Erythroblast (primary cell): ENCODE measurements at regions not wholly inside any gene's neighbourhood (a gene's known extent, or its start where the extent isn't known, plus 50 kb on each side); places are given as distances from the start of the nearest gene placed in this dataset.

Source experiments
- GATA1 ChIP-seq: IDR thresholded peaks from 2 replicates; pipeline ENCODE4 v1.6.1; 2011; ENCODE audit warnings: low read depth, mild to moderate bottlenecking, control low read depth, low read length, moderate library complexity
- POLR2A ChIP-seq: IDR thresholded peaks from 2 replicates; pipeline ENCODE4 v1.6.1; 2011; ENCODE audit warnings: mild to moderate bottlenecking, low read length

DNA sequence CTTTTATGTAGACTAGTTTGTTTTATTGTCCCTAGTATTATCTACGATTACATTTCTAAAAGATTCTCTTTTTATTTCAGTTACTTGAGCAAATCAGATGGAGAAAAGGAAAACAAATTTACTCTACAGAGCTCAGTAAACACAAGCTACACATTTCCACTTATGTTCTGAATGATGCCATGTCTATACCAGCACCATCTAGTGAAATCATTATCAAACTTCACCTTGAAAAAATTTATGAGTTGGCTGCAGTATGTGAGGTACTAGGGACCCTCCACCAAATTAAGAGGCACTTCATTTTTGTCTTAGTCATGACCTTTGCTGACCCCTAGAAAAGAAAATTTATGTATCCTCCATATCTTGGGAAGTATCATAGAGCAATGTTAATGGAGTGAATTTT lies 827.4 kb downstream of the SI start:
- no peak for TF ChIP-seq POLR2A
- TF ChIP-seq GATA1: no peak
